WTC11 (cell line): ENCODE measurements at regions not wholly inside any gene's neighbourhood (a gene's known extent, or its start where the extent isn't known, plus 50 kb on each side); places are given as distances from the start of the nearest gene placed in this dataset.

Source experiments
- AFF4 ChIP-seq: sonication (generic); formaldehyde crosslinking; IDR thresholded peaks from 2 replicates; pipeline ENCODE4 v1.8.1; 2023; ENCODE audit warnings: mild to moderate bottlenecking, missing genetic modification reagents, borderline replicate concordance
- ATF3 ChIP-seq: sonication (generic); formaldehyde crosslinking; conservative IDR thresholded peaks from 2 replicates; pipeline ENCODE4 v1.8.1; 2022; ENCODE audit warnings: mild to moderate bottlenecking, missing genetic modification reagents
- CREM ChIP-seq: sonication (generic); formaldehyde crosslinking; IDR thresholded peaks from 2 replicates; pipeline ENCODE4 v1.8.1; 2022; ENCODE audit warnings: mild to moderate bottlenecking, missing genetic modification reagents, moderate library complexity
- CTCF ChIP-seq: fragments of 200-600 bp; IDR thresholded peaks from 2 replicates; pipeline ENCODE4 v1.8.0; 2022; ENCODE audit warnings: antibody characterized with exemption
- ETV6 ChIP-seq: sonication (generic); formaldehyde crosslinking; IDR thresholded peaks from 2 replicates; pipeline ENCODE4 v1.8.1; 2022; ENCODE audit warnings: mild to moderate bottlenecking, missing genetic modification reagents
- IRF1 ChIP-seq: sonication (generic); formaldehyde crosslinking; IDR thresholded peaks from 2 replicates; pipeline ENCODE4 v1.8.0; 2023; ENCODE audit warnings: missing genetic modification reagents
- MAX ChIP-seq: sonication (generic); formaldehyde crosslinking; IDR thresholded peaks from 2 replicates; pipeline ENCODE4 v1.8.0; 2022; ENCODE audit warnings: mild to moderate bottlenecking, missing genetic modification reagents
- NR1H2 ChIP-seq: sonication (generic); formaldehyde crosslinking; IDR thresholded peaks from 2 replicates; pipeline ENCODE4 v1.9.0; 2021; ENCODE audit warnings: mild to moderate bottlenecking, moderate library complexity, missing genetic modification reagents
- SP1 ChIP-seq: sonication (generic); formaldehyde crosslinking; conservative IDR thresholded peaks from 2 replicates; pipeline ENCODE4 v1.8.1; 2022; ENCODE audit warnings: missing genetic modification reagents
- ZBTB21 ChIP-seq: sonication (generic); formaldehyde crosslinking; IDR thresholded peaks from 2 replicates; pipeline ENCODE4 v1.8.1; 2023; ENCODE audit warnings: mild to moderate bottlenecking, missing genetic modification reagents, borderline replicate concordance
- ZNF121 ChIP-seq: sonication (generic); formaldehyde crosslinking; IDR thresholded peaks from 2 replicates; pipeline ENCODE4 v1.8.0; 2023; ENCODE audit warnings: missing genetic modification reagents

GRCh38 chr18:30121397-30121796 lies 921.1 kb downstream of the DSC3 start:
- TF ChIP-seq CTCF (no peak), MAX (CRISPR knock-in tag) (no peak), ZBTB21 (no peak), NR1H2 (CRISPR knock-in tag) (no peak), CREM (no peak), AFF4 (CRISPR knock-in tag) (no peak), ATF3 (CRISPR knock-in tag) (no peak), ZNF121 (CRISPR knock-in tag) (no peak), SP1 (CRISPR knock-in tag) (no peak), ETV6 (CRISPR knock-in tag) (no peak), IRF1 (CRISPR knock-in tag) (no peak)
